Vagina (tissue), 2 donors: ENCODE measurements at regions not wholly inside any gene's neighbourhood (a gene's known extent, or its start where the extent isn't known, plus 50 kb on each side); places are given as distances from the start of the nearest gene placed in this dataset.

Experiments
- DNase-seq, 2 donors: peaks; one replicate each; pipeline ENCODE4 v3.0.0-alpha.2; 2017; ENCODE audit errors: extremely low spot score in 2 of 2
- H3K27ac ChIP-seq: fragments of 200-600 bp; sonication (generic); one replicate; pipeline ENCODE4 v1.5.1; 2019
- H3K27me3 ChIP-seq: fragments of 200-600 bp; sonication (generic); one replicate; pipeline ENCODE4 v1.5.1; 2019
- H3K36me3 ChIP-seq, 2 donors: fragments of 200-600 bp; sonication (generic); one replicate each; pipeline ENCODE4 v1.5.1; 2017 to 2019
- H3K4me1 ChIP-seq: fragments of 200-600 bp; sonication (generic); one replicate; pipeline ENCODE4 v1.5.1; 2019
- H3K4me3 ChIP-seq, 2 donors: fragments of 200-600 bp; sonication (generic); 1 replicate in 1 of 2; 2 replicates in 1 of 2; pipeline ENCODE4 v1.5.1; 2016 to 2019
- H3K9me3 ChIP-seq: fragments of 200-600 bp; sonication (generic); one replicate; pipeline ENCODE4 v1.5.1; 2019
- POLR2A ChIP-seq, 2 donors: fragments of 450-650 bp; IDR thresholded peaks; one replicate each; pipeline ENCODE4 v1.6.1; 2017; ENCODE audit warnings: antibody characterized with exemption in 2 of 2, mild to moderate bottlenecking in 2 of 2, moderate library complexity in 2 of 2
- POLR2AphosphoS5 ChIP-seq, 2 donors: sonication (generic); formaldehyde crosslinking; IDR thresholded peaks; one replicate each; pipeline ENCODE4 v1.9.0; 2017; ENCODE audit warnings: antibody characterized with exemption in 2 of 2, mild to moderate bottlenecking in 2 of 2, low read depth in 1 of 2; ENCODE audit not compliant: insufficient read depth in 1 of 2
- intact Hi-C: fragments of 100-400 bp; cut with DNase I; formaldehyde crosslinking; loops from one replicate; pipeline ENCODE4 v1.15.1; 2023
- TF ChIP-seq, protein P1 (sequence below), 3 experiments: fragments of 450-650 bp in 2 of 3; fragments of 200-600 bp in 1 of 3; sonication (generic) in 1 of 3; IDR thresholded peaks; one replicate each; pipeline ENCODE4 v1.5.1; 2017 to 2019; ENCODE audit warnings: antibody characterized with exemption in 3 of 3, mild to moderate bottlenecking in 2 of 3, moderate library complexity in 2 of 3

DNA sequence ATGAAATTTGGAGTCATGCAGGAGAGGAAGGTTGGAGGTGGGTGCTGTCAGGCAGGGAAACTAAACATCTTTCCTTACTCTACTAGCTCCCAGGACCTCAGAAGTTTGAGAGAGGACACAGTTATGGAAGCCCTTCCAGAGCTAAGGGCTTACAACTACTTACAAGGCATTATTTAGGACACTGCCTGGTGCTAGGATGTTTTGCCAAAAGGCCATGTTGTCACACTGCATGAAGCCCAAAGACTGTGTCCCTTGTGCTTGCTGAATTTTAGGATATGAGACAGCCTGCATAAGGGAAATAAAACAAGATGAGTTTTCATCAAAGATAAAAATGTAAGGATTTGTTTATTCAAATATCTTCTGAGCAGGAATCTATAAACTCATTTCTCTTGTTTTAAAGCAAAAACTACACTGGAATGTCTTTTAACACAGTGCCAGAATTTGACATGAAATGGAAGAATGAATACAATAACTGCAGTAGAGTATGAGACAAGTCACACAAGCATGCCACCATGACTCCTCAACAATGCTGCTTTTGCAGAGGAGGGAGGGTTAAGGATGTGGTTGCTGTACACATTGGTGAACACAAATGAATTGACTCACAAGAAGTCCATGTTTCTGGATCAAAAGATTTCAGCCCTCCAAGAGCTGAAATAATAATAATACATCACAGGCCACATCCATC, 258.4 kb downstream of the SPRY2 start:
- Histone ChIP-seq H3K27me3 (no peaks in the 10 kb centered on the region), H3K9me3 (no peaks in the 10 kb centered on the region), H3K4me1 (peaks cover 13% of the 10 kb centered on the region), H3K36me3 (no peaks in the 10 kb centered on the region), H3K4me3 (no peak overlapping the region), H3K27ac (no peak overlapping the region)
- intact Hi-C loops = no loop called here
- no peak for DNase-seq
- TF ChIP-seq, protein P1, sequence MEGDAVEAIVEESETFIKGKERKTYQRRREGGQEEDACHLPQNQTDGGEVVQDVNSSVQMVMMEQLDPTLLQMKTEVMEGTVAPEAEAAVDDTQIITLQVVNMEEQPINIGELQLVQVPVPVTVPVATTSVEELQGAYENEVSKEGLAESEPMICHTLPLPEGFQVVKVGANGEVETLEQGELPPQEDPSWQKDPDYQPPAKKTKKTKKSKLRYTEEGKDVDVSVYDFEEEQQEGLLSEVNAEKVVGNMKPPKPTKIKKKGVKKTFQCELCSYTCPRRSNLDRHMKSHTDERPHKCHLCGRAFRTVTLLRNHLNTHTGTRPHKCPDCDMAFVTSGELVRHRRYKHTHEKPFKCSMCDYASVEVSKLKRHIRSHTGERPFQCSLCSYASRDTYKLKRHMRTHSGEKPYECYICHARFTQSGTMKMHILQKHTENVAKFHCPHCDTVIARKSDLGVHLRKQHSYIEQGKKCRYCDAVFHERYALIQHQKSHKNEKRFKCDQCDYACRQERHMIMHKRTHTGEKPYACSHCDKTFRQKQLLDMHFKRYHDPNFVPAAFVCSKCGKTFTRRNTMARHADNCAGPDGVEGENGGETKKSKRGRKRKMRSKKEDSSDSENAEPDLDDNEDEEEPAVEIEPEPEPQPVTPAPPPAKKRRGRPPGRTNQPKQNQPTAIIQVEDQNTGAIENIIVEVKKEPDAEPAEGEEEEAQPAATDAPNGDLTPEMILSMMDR (IDR thresholded peaks at IDR 0.05) = no peak
- TF ChIP-seq POLR2AphosphoS5 (IDR thresholded peaks at IDR 0.05; ENCODE audit: insufficient read depth in 1 of 2, low read depth in 1 of 2) (no peak), POLR2A (IDR thresholded peaks at IDR 0.05) (no peak)

DNA sequence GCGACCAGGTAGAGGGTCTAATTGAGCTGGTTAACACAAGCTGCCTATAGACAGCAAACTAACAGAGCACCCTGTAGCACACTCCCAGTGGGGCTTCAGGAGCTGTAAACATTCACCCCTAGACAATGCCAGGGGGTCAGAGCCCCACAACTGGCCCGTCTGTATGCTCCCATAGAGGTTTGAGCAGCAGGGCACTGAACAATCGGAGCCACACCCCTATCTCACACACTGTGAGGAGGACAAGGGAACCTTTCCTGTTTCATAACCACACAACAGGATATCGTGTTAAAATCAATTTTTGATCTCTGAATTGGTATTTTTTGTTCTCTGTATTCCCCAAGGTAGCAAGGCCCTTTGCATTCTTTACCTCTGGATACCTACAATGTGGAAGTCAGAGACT, 266.1 kb downstream of the SPRY2 start:
- Histone ChIP-seq H3K9me3 (no peaks in the 10 kb centered on the region), H3K27ac (no peak overlapping the region), H3K36me3 (no peaks in the 10 kb centered on the region), H3K4me1 (no peaks in the 10 kb centered on the region), H3K4me3 (no peak overlapping the region), H3K27me3 (no peaks in the 10 kb centered on the region)
- TF ChIP-seq POLR2A (IDR thresholded peaks at IDR 0.05) (no peak), POLR2AphosphoS5 (IDR thresholded peaks at IDR 0.05; ENCODE audit: insufficient read depth in 1 of 2, low read depth in 1 of 2) (no peak)
- TF ChIP-seq, protein P1 (IDR thresholded peaks at IDR 0.05) = no peak
- DNase-seq = no peak
- intact Hi-C loops = no loop called here

DNA sequence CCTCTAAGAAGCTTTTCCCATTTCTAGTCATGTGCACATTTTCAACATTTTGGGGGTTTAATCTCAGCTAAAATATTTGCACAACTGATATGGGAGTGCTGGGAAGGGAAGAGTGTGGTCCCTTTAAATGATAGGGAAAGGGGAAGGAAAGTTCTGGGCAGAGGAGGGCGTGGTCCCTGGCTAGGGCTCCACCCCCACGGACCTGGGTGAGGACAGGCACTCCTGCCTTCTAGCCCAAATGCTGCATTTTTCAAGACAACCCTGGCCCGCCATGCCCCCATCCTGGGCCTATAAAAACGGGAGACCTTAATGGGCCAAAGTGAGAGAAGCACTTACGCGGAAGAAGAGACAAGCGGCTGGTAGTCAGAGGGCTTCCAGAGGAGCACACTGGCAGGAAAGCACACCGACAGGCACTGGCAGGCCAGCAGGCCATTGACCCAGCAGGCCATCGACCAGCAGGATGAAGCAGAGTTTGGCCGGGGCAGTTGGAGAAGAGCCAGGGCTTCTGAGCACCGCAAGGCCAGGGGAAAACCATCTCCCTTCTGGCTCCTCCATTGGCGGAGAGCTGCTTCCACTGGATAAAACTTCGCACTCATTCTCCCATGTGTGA, 266.7 kb downstream of the SPRY2 start:
- H3K36me3 ChIP-seq = no peaks in the 10 kb centered on the region
- no peak overlapping the region for H3K4me3 ChIP-seq
- DNase-seq = no peak
- H3K4me1 ChIP-seq = no peaks in the 10 kb centered on the region
- intact Hi-C loops = no loop called here
- H3K9me3 ChIP-seq = no peaks in the 10 kb centered on the region
- no peak overlapping the region for H3K27ac ChIP-seq
- no peaks in the 10 kb centered on the region for H3K27me3 ChIP-seq
- TF ChIP-seq, protein P1 (IDR thresholded peaks at IDR 0.05) = no peak
- no peak for TF ChIP-seq POLR2AphosphoS5 (IDR thresholded peaks at IDR 0.05; ENCODE audit: insufficient read depth in 1 of 2, low read depth in 1 of 2)
- no peak for TF ChIP-seq POLR2A (IDR thresholded peaks at IDR 0.05)

DNA sequence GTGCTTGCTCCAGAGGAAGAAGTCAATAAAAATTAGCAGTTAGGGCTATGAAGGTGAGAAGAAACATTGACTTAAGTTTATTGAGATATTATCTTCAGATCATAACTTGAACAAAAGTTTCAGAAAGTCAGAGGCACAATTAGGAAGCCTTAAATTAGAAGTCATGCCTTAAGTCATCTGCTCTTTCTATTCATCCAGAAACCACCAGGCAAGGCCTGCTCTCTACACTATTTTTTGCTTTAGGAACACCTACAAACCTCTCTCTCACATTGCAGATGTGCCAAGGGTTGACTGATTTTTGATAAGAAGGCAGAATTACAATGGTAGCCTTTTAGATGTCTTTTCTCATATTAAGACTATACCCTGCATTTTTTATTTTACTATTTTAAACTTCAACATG, 268.7 kb downstream of the SPRY2 start:
- H3K4me3 ChIP-seq = no peak overlapping the region
- TF ChIP-seq, protein P1 (IDR thresholded peaks at IDR 0.05) = no peak
- no peak for TF ChIP-seq POLR2AphosphoS5 (IDR thresholded peaks at IDR 0.05; ENCODE audit: insufficient read depth in 1 of 2, low read depth in 1 of 2)
- TF ChIP-seq POLR2A (IDR thresholded peaks at IDR 0.05) = no peak
- H3K27me3 ChIP-seq = no peaks in the 10 kb centered on the region
- no peaks in the 10 kb centered on the region for H3K4me1 ChIP-seq
- intact Hi-C loops = no loop called here
- no peak for DNase-seq
- no peak overlapping the region for H3K27ac ChIP-seq
- no peaks in the 10 kb centered on the region for H3K9me3 ChIP-seq
- no peaks in the 10 kb centered on the region for H3K36me3 ChIP-seq

DNA sequence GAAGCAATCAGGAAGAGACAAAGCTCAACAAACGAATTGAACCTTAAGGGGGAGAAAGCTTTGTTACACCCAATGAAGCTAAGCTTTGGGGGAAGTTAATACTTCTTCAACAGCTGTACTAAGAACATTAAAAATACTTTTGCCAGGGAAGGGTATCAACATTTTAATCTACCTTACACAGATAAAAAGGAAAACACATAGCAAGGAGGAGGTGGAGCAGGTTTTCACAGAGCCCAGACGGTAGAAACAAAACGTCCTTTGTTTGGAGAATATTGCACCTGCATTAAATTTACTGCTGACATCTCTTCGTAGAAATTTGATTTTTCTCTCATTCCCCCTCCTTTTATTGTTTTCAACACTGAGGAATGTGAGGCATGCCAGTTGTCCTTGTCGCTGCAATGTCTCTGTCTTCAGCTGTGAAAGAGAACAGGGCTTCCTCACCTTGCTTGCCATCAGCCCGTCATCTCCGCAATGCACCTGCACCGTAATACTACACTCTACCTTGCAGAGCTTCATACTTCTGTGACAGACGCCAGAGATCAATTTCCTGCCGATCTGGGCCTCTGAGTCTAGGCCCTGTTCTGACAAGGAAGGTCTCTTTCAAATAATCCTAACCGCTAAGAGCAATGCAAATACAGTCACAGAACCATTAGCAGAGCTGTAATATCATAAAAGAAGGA, 270.8 kb downstream of the SPRY2 start:
- intact Hi-C loops = no loop called here
- Histone ChIP-seq H3K27ac (no peak overlapping the region), H3K4me3 (no peak overlapping the region), H3K9me3 (no peaks in the 10 kb centered on the region), H3K4me1 (no peaks in the 10 kb centered on the region), H3K27me3 (no peaks in the 10 kb centered on the region), H3K36me3 (no peaks in the 10 kb centered on the region)
- no peak for DNase-seq
- TF ChIP-seq POLR2AphosphoS5 (IDR thresholded peaks at IDR 0.05; ENCODE audit: insufficient read depth in 1 of 2, low read depth in 1 of 2) = no peak
- TF ChIP-seq POLR2A (IDR thresholded peaks at IDR 0.05) = no peak
- TF ChIP-seq, protein P1 (IDR thresholded peaks at IDR 0.05) = no peak
